ENCODE measurements at regions not wholly inside any gene's neighbourhood (a gene's known extent, or its start where the extent isn't known, plus 50 kb on each side); places are given as distances from the start of the nearest gene placed in this dataset.
A peak's percentile ranks its signal among the peaks of the same experiment; 100 is the strongest.

GRCh38 chr10:56973766-56974165, 612.7 kb upstream of the ZWINT start:
- FAIRE-seq (no peak), DNase-seq (ENCODE audit: low spot score in 2 of 2) (no peak)

- no peak for DNase-seq (ENCODE audit: low spot score in 2 of 2)
- FAIRE-seq, result no peak
Observed at GRCh38 chr10:56943221-56943755, 582.2 kb upstream of the ZWINT start.

DNA sequence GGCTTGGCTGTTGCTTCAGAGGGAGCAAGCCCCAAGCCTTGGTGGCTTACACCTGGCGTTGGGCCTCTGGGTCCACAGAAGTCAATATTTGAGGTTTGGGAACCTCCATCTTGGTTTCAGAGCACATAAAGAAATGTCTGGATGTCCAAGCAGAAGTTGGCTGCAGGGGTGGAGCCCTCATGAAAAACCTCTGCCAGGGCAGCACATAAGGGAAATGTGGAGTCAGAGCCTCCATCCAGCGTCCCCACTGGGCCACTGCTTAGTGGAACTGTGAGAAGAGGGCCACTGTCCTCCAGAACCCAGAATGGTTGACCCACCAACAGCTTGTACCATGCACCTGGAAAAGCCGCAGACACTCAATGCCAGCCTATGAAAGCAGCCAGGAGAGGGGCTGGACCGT, 573.5 kb upstream of the ZWINT start:
- DNase-seq (ENCODE audit: low spot score in 2 of 2) (no peak), FAIRE-seq (no peak)

GRCh38 chr10:56928714-56929113, 567.7 kb upstream of the ZWINT start:
- DNase-seq (ENCODE audit: low spot score in 2 of 2) (no peak), FAIRE-seq (no peak)

DNA sequence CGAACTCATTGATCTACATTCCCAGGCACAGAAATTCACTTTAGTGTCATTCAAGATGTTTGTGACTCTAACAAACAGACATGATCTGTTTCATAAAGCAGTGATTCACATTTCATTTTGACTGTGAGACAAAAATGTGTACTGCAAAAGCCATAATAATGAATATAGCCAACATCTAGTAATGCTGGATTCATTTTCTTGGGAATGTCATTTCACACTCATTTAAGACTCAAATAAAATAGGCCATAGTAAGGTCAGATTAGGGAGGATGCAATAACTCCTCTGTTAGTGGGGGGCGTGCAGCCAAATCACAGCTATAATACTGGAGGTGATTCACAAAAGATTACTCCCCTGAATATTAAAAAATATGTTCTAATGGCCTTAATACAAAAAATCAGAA, 566.6 kb upstream of the ZWINT start:
- DNase-seq (ENCODE audit: low spot score in 2 of 2) (no peak), FAIRE-seq (no peak)

- DNase-seq (ENCODE audit: low spot score in 2 of 2) (no peak), FAIRE-seq (no peak)
Observed at GRCh38 chr10:56920601-56921261, 559.7 kb upstream of the ZWINT start.

DNA sequence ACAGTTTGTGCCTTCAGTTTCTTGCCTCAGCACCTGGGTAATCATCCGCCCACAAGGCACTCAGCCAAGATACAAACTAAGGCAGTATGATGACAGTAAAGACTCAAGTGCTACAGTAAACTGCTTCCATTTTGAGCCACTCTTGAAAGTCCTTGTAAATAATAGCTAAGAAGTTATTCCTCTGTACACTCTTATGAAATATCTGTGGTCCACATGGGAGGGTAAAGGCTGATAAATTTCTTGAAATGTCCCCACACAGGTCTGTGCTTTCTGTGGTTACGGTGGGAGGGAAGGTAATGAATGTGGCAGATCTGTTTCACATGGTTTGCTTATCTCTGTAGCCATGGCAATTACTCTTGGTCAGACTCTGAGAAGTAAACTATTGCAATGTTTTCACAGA, 551.0 kb upstream of the ZWINT start:
- FAIRE-seq (no peak), DNase-seq (ENCODE audit: low spot score in 2 of 2) (no peak)

GRCh38 chr10:56905051-56905450, 544.0 kb upstream of the ZWINT start:
- DNase-seq (ENCODE audit: low spot score in 2 of 2) (no peak), FAIRE-seq (no peak)

- FAIRE-seq (no peak), DNase-seq (ENCODE audit: low spot score in 2 of 2) (no peak)
Observed at GRCh38 chr10:56902554-56902953, 541.5 kb upstream of the ZWINT start.

DNA sequence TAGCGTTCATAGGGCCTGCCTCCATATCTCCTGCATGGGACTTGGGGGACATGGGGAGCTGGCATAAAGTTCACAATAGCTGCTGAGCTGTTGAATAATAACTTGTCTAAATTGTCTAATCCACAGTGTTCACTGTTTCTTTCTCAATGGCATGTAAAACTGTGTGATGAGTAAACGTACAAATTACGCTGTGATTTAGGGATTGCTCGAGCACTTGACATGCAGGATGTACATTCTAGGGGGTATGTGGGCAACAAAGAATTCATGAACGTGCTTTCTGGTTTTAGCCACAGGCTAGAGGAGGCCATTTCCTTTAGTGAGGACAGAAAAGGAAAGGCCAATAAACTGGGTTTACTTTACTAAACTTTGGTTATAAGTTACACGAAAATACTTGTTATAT, 534.2 kb upstream of the ZWINT start:
- FAIRE-seq, result no peak

GRCh38 chr10:56881218-56881617, 520.2 kb upstream of the ZWINT start:
- FAIRE-seq, result no peak

More for the DNA sequence above, 534.2 kb upstream of the ZWINT start:
- DNase-seq (ENCODE audit: low spot score in 2 of 2), result no peak

DNA sequence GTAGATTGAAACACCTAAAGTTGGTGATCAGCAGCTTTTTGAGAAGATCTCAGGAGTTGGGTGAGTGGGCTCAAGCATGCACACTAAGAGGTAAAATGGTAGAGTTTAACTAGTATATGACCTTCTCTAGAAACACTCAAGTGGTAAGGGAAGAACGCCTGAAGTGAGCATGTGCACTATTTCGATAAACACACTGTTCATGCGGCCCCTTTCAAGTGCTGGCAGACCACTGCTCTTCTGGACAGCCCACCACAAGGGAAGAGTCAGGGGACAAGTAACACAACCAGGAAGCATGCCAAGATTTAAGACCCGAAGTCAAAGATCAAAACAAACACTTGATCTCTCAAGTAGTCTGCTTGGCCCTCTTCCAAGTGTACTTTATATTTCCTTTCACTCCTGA, 519.5 kb upstream of the ZWINT start:
- DNase-seq (ENCODE audit: low spot score in 2 of 2), result no peak
- FAIRE-seq, result no peak

More at GRCh38 chr10:56881218-56881617, 520.2 kb upstream of the ZWINT start:
- no peak for DNase-seq (ENCODE audit: low spot score in 2 of 2)

DNA sequence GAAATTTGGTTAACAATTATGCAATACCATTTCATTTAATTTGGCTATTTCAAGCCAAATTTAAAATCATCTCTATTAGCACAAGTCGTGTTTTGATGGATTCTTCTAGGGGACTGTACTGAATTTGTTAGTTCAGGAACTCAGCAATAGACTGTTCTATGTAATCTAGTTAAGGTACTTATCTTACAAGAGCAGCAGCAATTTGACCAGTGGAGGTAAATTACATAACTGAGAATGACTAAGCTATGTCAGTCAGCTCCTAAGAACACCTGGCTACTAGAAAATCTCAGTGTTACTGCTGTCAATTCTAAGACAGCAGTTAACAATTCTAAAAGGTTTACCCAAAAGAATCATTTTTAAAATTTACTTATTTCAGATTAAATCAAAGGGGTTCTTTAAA, 513.9 kb upstream of the ZWINT start:
- no peak for FAIRE-seq
- DNase-seq (ENCODE audit: low spot score in 2 of 2), result no peak

GRCh38 chr10:56871160-56871668, 510.2 kb upstream of the ZWINT start:
- FAIRE-seq, result no peak
- DNase-seq (ENCODE audit: low spot score in 2 of 2), result no peak

DNA sequence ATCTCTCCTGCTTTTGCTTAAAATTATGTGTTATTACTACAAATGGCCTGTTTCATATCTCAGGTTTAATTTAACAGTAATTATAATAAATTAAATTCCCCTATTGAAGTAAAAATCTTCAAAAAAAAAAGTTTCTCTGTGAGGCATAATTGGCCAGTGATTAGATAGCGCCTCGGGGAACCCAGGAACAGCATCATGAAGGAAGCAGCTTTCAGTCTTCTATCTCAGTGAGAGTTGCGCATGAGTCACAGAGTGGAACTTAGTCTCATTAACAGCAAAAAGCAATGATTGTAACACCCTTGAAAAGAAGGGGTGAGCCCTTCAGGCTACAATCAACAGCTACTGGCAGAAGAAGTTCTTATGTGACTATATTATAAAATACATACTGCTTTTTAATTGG, 506.2 kb upstream of the ZWINT start:
- FAIRE-seq (no peak), DNase-seq (ENCODE audit: low spot score in 2 of 2) (no peak)

DNA sequence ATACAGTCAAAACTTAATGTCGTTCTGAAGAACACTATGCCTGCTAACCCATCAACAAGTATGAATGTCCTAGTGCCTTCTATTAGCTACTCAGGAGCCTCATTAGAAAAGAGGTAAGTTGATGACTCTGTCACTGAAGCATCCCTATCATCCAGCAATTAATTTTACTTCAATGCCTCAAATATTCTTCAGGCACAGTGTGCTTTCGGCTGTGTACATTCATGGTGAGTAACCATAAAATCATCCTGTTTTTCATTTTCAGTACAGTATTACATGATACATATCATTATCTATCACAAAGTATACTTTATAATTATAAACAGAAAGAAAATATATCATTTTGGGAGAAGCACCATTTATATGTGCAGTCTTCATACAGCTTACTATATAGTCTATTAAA, 495.5 kb upstream of the ZWINT start:
- FAIRE-seq (no peak), DNase-seq (ENCODE audit: low spot score in 2 of 2) (no peak)

GRCh38 chr10:56844978-56845529, 484.0 kb upstream of the ZWINT start:
- DNase-seq (ENCODE audit: low spot score in 2 of 2) (no peak), FAIRE-seq (no peak)

GRCh38 chr10:56836659-56837058, 475.6 kb upstream of the ZWINT start:
- FAIRE-seq (no peak), DNase-seq (ENCODE audit: low spot score in 2 of 2) (no peak)

DNA sequence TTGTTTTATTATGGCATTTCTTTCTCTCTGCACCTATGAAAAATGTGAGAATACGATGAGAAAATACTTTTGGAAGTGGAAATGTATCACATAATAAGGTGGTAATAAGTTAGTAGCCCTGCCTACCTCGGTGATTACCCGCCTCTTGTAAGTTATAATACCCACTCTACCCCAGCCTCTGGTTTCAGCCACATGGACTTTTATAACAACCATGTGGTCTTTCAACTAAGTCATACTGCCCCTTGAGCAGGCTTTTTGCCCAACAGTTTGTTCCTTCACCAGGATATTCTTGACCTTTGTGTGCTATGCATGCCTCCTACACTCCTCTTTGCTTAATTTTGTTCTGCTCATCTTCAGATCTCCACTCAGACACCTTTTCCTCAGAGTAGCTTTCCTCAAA, 470.6 kb upstream of the ZWINT start:
- DNase-seq (ENCODE audit: low spot score in 2 of 2) (no peak), FAIRE-seq (no peak)

DNA sequence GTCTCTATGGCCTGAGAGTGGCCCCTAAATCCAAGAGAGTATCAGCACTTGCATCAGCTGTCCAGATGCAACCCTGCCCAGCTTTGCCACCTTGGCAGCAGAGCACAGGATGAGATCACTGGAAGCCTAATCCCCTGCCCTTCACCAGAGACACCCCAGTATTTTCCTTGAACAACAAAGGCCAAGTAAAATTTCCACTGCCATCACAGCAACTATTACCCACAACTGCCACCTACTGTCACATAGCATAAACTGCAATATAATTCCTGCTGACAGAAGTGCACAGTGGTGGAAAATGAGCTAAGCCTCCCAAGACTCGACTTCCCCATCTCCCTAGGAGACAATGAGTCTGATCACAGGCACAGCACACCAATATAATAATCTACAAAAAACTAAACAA, 462.8 kb upstream of the ZWINT start:
- DNase-seq (ENCODE audit: low spot score in 2 of 2) (peak in 1 of 2 donors; percentile 1), FAIRE-seq (no peak)

DNA sequence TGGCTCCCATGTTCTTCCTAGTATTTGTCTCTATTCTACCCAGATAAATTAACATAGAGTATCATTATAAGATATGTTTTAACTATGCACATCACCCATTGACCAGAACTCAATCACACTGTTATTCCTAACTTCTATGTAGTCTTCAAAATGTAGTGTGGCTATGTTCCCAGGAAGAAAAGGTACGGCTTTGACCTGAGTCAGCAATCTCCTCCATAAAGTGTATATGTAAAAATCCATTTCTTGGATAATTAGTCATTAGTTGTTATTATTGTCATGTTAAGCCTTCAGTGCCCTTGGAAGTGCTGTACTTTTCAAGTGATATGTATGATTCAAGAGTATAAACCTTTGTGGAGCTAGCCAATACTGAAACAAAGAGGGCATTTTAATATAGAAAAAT, 444.0 kb upstream of the ZWINT start:
- DNase-seq (ENCODE audit: low spot score in 2 of 2), result no peak
- FAIRE-seq, result no peak

GRCh38 chr10:56785292-56785691, 424.2 kb upstream of the ZWINT start:
- no peak for DNase-seq (ENCODE audit: low spot score in 2 of 2)
- no peak for FAIRE-seq
